LNCaP clone FGC (cell line): ENCODE measurements at regions not wholly inside any gene's neighbourhood (a gene's known extent, or its start where the extent isn't known, plus 50 kb on each side); places are given as distances from the start of the nearest gene placed in this dataset.
"Not testable (repeated sequence)": the region's sequence is repeated elsewhere in the genome, so short reads cannot be mapped to it uniquely, and the experiment has no call there.

Experiments used
- DNase-seq: peaks from one replicate; pipeline ENCODE4 v3.0.0-alpha.2; 2011; ENCODE audit warnings: low read depth
- H3K4me3 ChIP-seq: 2 replicates; pipeline ENCODE4 v1.5.1; 2011; ENCODE audit warnings: mild to moderate bottlenecking, low read depth, low read length, control low read depth
- CTCF ChIP-seq: IDR thresholded peaks from 2 replicates; pipeline ENCODE4 v1.5.1; 2012; ENCODE audit warnings: mild to moderate bottlenecking; ENCODE audit not compliant: control insufficient read depth, insufficient read depth; ENCODE audit errors: extremely low read depth

GRCh38 chr1:172793823-172794222 lies 134.9 kb downstream of the FASLG start:
- no peak overlapping the region for H3K4me3 ChIP-seq
- no peak for TF ChIP-seq CTCF
- no peak for DNase-seq

GRCh38 chr1:172795741-172796140 lies 136.8 kb downstream of the FASLG start:
- no peak overlapping the region for H3K4me3 ChIP-seq
- no peak for DNase-seq
- no peak for TF ChIP-seq CTCF

- not testable (repeated sequence) for H3K4me3 ChIP-seq, DNase-seq
Measured at GRCh38 chr1:172799804-172800203, 140.9 kb downstream of the FASLG start.

GRCh38 chr1:172801771-172802322 lies 142.9 kb downstream of the FASLG start:
- no peak overlapping the region for H3K4me3 ChIP-seq
- TF ChIP-seq CTCF, result no peak
- DNase-seq, result no peak

- no peak overlapping the region for H3K4me3 ChIP-seq
- TF ChIP-seq CTCF, result no peak
- no peak for DNase-seq
Measured at GRCh38 chr1:172809750-172810149, 150.8 kb downstream of the FASLG start.

GRCh38 chr1:172810480-172811175 lies 151.7 kb downstream of the FASLG start:
- TF ChIP-seq CTCF, result no peak
- H3K4me3 ChIP-seq, result no peak overlapping the region
- DNase-seq, result no peak

GRCh38 chr1:172811694-172812093 lies 152.8 kb downstream of the FASLG start:
- DNase-seq, result no peak
- no peak overlapping the region for H3K4me3 ChIP-seq
- TF ChIP-seq CTCF, result no peak
